ENCODE measurements at regions not wholly inside any gene's neighbourhood (a gene's known extent, or its start where the extent isn't known, plus 50 kb on each side); places are given as distances from the start of the nearest gene placed in this dataset.

GRCh38 chr2:152251211-152251610, 75.6 kb upstream of the STAM2 start:
- CTCF ChIA-PET: no interaction called here
- POLR2A ChIA-PET: no interaction called here
- no peaks in the 10 kb centered on the region for H3K9me3 ChIP-seq
- WGBS (ENCODE audit: missing lambda C conversion rate): 76% methylated on average over 3 of the region's 3 CpGs
- H3K27ac ChIP-seq: no peak overlapping the region
- no peak for TF ChIP-seq NFE2L2 (conservative IDR thresholded peaks at IDR 0.05; ENCODE audit: low read length)
- no peak for DNase-seq (ENCODE audit: low read depth in 1 of 2, low spot score in 1 of 2)
- no peak for FAIRE-seq
- no peak for ATAC-seq
- no peak overlapping the region for H3K4me2 ChIP-seq
- H3K4me1 ChIP-seq: no peaks in the 10 kb centered on the region
- no peak overlapping the region for H3K4me3 ChIP-seq

GRCh38 chr2:152251811-152252210, 76.2 kb upstream of the STAM2 start:
- H3K4me1 ChIP-seq: no peaks in the 10 kb centered on the region
- ATAC-seq (no peak), DNase-seq (ENCODE audit: low read depth in 1 of 2, low spot score in 1 of 2) (no peak), FAIRE-seq (no peak)
- no peak overlapping the region for H3K4me2 ChIP-seq
- CTCF ChIA-PET: no interaction called here
- POLR2A ChIA-PET: no interaction called here
- H3K4me3 ChIP-seq: no peak overlapping the region
- no peaks in the 10 kb centered on the region for H3K9me3 ChIP-seq
- no peak overlapping the region for H3K27ac ChIP-seq
- 66% methylated on average over 2 of the region's 2 CpGs for WGBS (ENCODE audit: missing lambda C conversion rate)
- TF ChIP-seq KDM5A (IDR thresholded peaks at IDR 0.05) (no peak), MYC (IDR thresholded peaks at IDR 0.05; ENCODE audit: borderline replicate concordance, low read length) (no peak), MAZ (IDR thresholded peaks at IDR 0.05; ENCODE audit: borderline replicate concordance, low read depth, low read length) (no peak), TFCP2L1 (CRISPR knock-in tag; IDR thresholded peaks at IDR 0.05) (no peak), HOXB5 (CRISPR knock-in tag; IDR thresholded peaks at IDR 0.05) (no peak), EHMT2 (IDR thresholded peaks at IDR 0.05; ENCODE audit: low read depth) (no peak), FOSL2 (IDR thresholded peaks at IDR 0.05) (no peak), FOSL2 (CRISPR knock-in tag; IDR thresholded peaks at IDR 0.05) (no peak), CHD2 (IDR thresholded peaks at IDR 0.05; ENCODE audit: low read length, partially characterized antibody) (no peak), JUN (IDR thresholded peaks at IDR 0.05) (no peak), FOXS1 (CRISPR knock-in tag; IDR thresholded peaks at IDR 0.05) (no peak), ZC3H11A (IDR thresholded peaks at IDR 0.05) (no peak)

GRCh38 chr2:152254486-152254885, 78.9 kb upstream of the STAM2 start:
- ATAC-seq (no peak), FAIRE-seq (no peak), DNase-seq (ENCODE audit: low read depth in 1 of 2, low spot score in 1 of 2) (no peak)
- ChIA-PET CTCF (no interaction called here), POLR2A (no interaction called here)
- Histone ChIP-seq H3K27ac (no peak overlapping the region), H3K4me1 (no peaks in the 10 kb centered on the region), H3K9me3 (no peaks in the 10 kb centered on the region), H3K4me2 (no peak overlapping the region), H3K4me3 (no peak overlapping the region)
- TF ChIP-seq BCL3 (IDR thresholded peaks at IDR 0.05) (no peak), NFE2L2 (conservative IDR thresholded peaks at IDR 0.05; ENCODE audit: low read length) (no peak), ZFP36 (IDR thresholded peaks at IDR 0.05; ENCODE audit: borderline replicate concordance, partially characterized antibody) (no peak), REST (IDR thresholded peaks at IDR 0.05) (no peak), KDM1A (IDR thresholded peaks at IDR 0.05; ENCODE audit: low read depth) (no peak), TFCP2L1 (CRISPR knock-in tag; IDR thresholded peaks at IDR 0.05) (no peak), FOXS1 (CRISPR knock-in tag; IDR thresholded peaks at IDR 0.05) (no peak), CHD4 (IDR thresholded peaks at IDR 0.05; ENCODE audit: borderline replicate concordance) (no peak), POLR2AphosphoS2 (conservative IDR thresholded peaks at IDR 0.05; ENCODE audit: low read length) (no peak), MYC (IDR thresholded peaks at IDR 0.05; ENCODE audit: borderline replicate concordance, low read length) (no peak), HOXB5 (CRISPR knock-in tag; IDR thresholded peaks at IDR 0.05) (no peak), ZNF302 (CRISPR knock-in tag; IDR thresholded peaks at IDR 0.05) (no peak), CBX8 (IDR thresholded peaks at IDR 0.05) (no peak), CEBPB (IDR thresholded peaks at IDR 0.05) (no peak), MAFK (IDR thresholded peaks at IDR 0.05; ENCODE audit: partially characterized antibody) (no peak), CHD2 (IDR thresholded peaks at IDR 0.05; ENCODE audit: low read length, partially characterized antibody) (no peak)
- 67% methylated on average over 3 of the region's 3 CpGs for WGBS (ENCODE audit: missing lambda C conversion rate)
